Bone marrow (tissue), 2 donors: ENCODE measurements at regions not wholly inside any gene's neighbourhood (a gene's known extent, or its start where the extent isn't known, plus 50 kb on each side); places are given as distances from the start of the nearest gene placed in this dataset.

Experiments used
- DNase-seq, 2 donors: peaks; one replicate each; lab custom pipeline; 2025; lab: John Stamatoyannopoulos, UW

DNA sequence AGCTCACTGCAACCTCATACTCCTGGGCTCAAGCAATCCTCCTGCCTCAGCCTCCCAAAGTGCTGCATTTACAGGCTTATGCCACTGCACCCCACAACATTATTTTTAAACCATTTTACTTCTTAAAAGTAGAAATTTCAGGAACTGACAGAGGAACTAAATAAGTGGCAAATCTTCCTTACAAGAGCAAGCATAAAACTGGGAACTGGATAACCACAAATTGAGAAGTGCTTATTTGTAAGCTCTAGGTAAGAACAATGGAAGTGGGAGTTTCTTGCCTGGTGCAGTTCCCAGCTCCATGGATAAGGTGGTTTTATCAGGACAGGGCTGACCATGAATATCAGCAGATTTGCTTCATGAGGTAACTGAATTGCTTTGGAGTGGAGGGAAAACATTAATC is 655.2 kb downstream of the DIPK2A start:
- no peak for DNase-seq

DNA sequence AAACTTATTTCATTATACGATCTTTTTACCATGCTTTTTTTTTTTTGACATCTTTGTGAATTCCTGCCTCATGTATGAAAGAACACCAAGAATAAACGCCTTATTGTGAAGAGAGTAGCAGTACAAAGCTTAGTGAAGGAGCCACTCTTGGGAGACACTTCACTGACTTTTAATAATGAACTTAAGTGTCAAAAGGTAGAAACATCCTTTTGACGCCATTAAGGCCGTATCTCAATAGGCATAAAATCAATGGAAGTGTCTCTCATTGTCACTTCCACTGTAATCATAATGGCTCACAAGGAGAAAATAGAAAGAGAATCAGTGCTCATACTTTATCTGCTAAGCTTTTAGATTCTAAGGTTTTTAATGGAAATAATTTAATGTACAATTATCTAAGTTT is 657.8 kb downstream of the DIPK2A start:
- no peak for DNase-seq

DNA sequence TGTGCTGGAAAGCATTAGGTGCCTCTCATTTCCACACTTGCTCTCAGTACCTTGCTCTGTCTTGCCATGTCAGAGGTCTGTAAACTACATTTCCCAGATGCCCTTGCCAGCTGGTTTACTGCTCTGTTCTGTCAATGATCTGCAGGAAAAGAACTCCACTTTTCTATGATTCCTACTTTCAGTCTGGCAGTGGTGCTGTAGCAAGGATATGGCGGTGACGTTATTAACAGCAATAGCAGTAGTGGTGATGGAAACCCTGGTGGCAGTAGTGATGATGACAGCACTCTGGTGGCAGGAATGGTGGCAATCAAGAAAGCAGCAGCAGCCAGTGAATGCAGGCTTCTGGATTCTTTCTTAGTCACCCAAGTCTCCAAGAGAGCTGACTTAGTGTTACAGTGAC is 665.2 kb downstream of the DIPK2A start:
- DNase-seq = no peak

DNA sequence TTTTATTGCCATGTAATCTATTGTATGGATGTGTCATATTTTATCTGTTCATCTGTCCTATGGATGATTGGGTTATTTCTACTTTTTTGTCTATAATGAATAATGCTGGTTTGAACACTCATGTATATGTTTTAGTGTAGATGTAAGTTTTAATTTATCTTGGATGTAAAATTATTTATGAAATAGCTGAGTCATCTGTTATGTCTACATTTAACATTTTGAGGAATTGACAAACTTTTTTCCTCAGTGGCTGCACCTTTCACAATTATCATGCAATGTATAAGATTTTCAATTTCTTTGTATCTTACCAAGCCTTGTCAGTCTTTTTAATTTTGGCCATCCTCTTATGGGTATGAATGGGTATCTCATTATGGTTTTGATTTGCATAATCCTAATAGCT is 666.4 kb downstream of the DIPK2A start:
- no peak for DNase-seq

DNA sequence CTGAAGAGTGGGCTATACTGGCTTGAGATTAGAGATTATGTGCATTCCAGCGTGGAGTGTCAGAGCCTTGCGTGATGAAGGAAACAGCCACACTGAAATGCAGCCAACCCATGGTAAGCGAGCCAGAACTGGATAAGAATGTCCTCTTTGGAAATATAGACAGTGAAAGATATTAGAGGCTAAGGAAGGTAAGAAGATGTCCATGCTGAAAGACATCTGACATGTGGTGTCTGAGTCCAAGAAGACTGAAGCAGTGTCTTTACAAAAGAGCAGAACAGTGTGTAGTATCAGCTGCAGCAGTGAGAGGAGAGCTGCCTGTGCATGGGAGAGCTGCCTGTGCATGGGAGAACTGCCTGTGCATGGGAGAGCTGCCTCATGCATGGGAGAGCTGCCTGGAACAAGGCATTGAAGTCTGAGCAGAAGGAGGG is 672.2 kb downstream of the DIPK2A start:
- DNase-seq = no peak

DNA sequence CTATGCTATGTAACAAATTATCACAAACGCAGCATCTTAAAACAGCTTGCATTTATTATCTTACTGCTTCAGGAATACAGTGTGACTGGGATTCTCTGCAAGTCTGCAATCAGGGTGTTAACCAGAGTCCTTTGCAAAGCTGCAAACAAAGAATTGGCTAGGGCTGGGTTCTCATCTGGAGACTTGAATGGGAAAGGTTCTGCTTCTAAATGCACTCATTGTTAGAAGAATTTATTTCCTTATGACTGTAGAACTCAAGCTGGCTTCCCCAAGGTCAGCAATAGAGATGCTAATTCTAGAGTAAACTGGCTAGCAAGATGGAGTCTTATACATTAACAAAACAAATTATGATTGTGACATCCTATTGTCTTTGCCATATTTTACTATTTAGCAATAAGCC is 673.7 kb downstream of the DIPK2A start:
- DNase-seq = no peak

DNA sequence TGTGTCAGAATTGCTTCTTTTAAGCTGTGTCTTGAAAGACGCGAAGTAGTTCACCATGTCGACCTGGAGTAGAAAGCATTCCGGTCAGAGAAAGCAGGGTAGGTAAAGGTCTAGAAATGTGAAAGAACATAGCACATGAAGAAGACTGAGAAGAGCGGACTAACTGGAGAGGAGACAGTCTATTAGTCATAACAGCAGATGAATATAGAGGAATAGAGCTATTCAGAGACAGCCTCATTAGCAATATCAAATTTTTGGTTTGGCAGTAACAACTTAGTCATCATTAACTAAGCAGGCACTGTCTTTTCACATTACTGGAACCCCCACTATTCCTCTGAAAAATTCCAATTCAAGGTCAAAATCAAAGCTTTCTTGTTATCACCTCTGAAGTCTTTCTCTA is 678.8 kb downstream of the DIPK2A start:
- no peak for DNase-seq

DNA sequence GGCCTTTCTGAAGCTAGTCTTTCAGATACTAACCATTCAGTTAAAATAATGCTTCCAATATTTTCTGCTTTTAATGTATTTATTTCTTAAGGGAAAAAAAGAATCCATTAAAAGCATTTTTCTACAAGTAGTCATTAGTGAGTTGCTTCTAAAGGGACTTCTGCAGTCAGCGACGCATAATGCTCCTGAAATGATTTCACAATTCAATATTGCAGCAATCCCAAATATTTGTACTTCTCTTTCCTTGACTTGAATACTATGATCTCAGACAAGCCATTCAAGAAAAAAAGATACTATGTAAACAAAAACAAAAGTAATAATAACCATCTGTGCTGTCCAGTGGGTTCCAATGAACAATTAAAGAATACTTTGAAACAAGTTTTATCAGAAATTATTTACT is 681.0 kb downstream of the DIPK2A start:
- no peak for DNase-seq

DNA sequence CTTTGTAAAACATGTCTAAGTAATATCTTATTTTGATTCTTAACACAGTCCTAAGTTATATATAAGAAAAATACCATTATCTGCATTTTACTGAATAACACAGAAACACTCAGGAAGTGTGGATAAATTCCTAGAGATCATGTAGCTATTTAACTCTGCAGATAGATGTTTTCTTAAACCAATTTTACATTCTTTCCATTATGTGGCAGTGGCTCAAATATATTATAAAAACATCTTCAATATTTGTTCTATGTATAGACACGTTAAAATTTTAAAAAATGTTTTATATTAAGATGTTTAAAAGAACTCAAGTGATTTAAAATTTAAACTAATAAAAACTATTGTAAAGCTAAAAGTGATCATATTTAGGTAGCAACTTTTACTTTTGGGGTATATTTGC is 683.8 kb downstream of the DIPK2A start:
- DNase-seq = no peak

DNA sequence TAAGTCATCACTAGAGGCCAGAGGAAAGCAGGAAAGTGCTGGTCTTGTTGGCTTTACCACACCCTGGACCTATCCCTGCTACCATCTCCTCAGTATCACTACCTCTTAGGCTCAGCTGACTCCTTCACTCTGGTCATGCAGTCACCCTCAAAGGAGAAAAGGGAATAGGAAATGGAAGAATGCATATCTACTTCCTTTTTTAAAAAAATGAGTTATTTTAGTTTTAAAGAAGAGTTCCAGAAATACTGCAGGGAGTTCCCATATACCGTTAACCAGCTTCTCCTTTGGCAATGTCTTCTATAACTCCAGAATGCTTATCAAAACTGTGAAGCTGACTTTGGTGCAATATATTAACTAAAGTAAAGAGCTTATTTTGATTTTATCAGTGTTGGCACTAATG is 688.6 kb downstream of the DIPK2A start:
- no peak for DNase-seq

DNA sequence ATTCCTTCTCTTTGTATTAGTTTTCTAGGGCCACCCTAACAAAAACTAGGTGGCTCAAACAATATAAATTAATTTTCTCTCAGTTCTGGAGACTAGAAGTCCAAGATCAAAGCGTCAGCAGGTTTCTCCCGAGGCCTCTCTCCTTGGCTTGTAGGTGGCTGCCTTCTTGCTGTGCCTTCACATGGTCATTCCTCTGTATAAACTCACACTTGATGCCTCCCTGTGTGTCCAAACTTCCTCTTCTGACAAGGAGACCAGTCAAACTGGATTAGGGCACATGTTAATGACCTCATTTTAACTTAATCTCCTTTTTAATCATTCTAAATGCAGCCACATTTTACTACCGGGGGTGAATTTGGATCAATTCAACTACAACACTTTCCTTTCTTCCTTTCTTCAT is 691.1 kb downstream of the DIPK2A start:
- DNase-seq = no peak

DNA sequence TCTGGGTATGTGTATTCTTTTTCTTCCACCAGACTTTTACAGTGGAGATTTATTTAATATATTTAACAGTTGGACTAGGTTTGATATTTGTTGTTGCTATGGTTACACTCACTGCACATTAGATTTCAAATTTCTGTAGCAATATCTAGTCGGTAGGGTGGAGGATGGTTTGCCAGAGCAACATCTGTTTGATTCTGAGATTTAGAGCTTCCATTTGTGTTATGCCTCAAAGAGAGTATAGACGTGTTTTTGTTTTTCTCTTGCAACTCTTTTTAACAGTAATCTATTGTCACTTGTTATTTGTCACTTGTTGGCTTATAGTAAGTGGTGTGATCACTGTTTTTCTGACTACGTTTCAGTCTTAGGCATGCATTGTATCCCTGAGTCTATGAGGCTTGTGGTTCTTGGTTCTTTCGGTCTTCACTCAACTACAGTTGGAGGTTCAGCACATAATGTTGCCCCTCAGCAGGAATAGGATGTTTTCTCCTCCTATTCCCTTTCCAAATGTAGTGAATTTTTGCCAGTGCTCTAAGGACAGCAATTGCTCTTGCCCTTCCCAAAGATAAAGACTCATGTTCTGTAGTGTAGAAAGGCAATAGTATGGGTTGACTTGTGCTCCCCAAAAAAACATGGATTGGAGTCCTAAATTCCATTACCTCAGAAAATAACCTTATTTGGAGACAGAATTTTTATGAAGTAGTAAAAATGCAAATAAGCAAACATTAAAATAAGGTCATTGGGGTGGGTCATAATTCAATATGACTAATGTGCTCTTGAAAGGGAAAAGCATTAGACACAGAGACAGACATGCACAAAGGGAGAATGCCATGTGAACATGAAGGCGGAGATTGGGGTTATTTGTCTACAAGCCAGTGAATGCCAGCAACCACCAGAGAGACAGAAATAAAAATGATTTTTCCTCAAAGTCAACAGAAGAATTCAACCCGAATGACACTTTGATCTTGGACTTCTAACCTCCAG is 692.1 kb downstream of the DIPK2A start:
- DNase-seq = no peak

DNA sequence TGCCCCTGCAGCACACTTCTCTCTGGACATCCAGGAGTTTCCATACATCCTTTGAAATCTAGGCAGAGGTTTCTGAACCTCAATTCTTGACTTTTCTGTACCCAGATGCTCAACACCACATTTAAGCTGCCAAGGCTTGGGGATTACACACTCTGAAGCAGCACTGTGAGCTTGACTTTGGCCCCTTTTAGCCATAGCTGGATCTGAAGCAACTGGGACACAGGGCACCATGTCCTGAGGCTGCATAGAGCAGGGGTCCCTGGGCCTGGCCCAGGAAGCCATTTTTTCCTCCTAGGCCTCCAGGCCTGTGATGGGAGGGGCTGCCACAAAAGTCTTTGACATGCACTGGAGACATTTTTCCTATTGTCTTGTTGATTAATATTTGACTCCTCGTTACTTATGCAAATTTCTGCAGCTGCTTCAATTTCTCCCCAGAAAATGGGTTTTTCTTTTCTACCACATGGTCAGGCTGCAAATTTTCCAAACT is 694.0 kb downstream of the DIPK2A start:
- DNase-seq = no peak

DNA sequence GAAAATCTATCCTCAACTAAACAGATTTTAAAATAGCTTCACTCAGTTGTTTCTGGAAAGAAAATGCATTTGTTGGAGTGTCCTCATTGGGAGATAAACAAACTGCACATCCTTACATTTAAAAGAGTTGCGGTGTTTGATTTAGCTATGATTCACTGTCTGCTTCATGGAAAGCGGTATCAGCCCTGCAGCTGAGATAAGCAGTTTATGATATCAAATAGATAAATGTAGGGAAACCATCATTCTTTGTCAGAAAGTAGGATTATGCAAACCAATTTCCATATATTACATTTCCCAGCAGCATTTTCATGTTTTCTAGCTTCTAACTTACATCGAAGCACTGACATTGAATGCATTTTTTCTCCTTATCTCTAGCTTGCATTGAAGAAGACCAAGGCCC is 698.9 kb downstream of the DIPK2A start:
- no peak for DNase-seq

DNA sequence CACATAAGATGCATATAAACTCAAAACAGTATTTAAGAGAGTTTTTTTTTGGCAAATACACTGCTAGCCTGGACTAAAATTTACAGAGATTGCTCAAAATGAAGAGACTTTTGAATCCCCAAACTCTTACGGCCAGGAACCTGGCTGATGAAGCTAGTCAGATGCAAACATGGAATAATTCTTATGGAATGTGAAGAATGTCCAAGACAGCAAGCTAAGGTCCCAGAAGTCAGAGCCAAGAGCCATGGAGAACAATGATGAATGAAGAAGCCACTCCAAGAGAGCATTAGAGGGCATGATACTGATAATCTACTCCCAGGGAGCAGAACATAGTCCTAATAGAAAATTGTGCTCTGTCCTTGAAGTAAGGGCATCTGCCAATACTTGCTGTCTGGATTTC is 705.5 kb downstream of the DIPK2A start:
- no peak for DNase-seq

DNA sequence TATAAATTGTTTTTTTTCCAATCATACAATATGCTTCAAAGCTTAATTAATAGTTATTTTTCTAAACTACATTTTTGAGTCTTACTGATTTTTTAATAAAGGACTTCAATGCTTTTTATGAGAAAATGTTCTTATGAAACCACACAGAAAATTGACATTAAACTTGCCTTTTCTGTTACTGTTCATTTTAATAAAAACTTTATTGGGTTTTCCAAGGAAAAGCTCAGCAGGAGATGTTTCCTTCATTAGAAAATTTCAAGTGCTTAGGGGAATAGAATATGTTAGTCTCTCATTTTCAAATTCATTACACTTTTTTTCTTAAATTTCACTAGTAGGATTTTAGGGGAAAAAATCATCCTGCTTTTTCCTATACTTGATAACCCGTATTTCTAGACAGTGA is 711.4 kb downstream of the DIPK2A start:
- DNase-seq = no peak

DNA sequence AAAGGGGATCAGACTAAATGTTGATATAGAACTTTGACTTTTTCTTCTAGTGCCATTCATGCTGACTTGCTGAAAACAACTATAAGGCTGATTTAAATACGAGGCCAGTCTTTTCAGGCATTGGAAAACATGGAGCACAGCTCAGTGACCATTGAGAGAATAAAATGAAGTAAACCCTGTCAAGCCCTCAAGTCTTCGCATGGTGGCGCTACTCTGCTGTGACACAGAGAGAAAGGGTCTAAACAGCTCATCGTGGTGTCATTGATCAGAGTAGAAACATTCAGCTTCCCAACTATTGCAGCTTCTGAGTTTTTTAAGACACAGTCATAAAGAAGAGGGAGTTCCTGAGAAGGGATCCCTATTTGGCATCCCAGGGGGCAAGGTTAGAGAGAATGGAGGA is 716.2 kb downstream of the DIPK2A start:
- no peak for DNase-seq

DNA sequence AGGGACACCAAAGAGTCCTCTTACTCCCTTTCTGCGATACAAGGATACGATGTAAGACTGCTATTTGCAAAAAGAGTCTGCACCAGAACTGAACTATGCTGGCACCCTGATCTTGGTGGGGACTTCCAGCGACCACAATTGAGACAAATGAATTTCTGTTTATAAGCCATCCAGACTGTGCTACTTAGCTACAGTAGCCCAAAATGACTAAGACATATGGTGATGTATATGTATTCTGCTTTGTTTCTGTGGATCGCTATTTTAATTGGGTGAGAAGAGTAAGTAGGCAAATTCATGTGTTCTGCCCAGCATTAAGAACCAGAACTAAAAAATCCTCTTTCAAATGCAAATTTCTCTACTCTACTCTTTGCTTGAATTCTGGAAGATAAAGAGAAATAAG is 720.9 kb downstream of the DIPK2A start:
- DNase-seq = no peak

DNA sequence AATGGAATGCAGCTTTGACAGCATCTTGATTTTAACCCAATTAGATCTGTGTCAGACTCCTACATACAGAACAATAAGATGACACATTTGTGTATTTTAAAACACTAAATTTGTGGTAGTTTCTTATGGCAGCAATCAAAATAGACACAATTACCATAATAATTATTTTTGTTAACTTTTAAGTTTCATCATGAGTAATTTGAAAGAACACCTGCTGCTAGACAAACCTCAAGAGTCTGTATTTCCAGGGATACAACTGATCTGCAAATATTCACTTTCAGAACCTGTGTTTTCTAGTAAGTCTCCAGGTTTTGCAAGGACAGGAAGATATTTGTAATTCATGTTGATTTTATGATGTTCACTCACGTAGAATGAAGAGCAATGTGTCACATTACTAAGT is 736.8 kb downstream of the DIPK2A start:
- DNase-seq = no peak

DNA sequence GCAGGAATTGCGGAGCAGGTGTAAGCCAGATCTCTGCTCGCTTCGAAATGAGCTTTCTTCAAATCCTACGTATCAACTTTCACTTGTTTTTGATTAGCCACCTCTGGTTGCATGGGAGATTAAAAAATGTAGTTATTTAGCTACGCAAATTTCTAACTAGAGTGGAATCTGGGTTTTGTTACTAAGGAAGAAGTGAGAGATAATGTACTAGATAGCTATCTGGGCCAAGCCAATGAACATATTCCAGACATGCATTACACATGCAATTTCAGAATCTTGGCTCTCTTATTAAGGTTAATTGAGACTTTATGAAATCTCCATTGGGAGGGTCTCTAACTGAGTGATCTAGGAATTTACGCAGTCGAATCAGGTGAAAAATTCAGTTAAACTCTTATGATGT is 765.7 kb downstream of the DIPK2A start:
- DNase-seq = no peak

DNA sequence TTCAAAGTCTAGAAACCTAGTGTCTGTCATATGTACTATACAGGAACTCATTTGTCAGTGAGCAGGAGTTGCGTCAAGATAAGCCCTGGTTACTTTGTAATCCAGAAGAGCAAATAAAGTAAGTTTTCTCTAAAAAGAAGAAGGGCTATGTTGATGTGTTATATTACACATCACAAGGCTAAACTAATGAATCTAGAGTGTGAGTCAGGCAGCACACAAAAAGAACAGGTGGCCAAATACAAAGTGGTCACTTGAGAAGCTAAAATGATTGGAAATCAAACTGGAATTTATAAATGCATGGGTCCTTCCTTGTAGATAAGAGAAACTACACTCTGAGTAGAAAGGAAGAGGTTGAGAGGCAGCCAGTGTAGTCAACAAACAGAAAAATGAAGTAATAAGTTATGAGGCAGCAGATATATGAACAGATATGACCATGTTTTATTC is 771.6 kb downstream of the DIPK2A start:
- DNase-seq = no peak

DNA sequence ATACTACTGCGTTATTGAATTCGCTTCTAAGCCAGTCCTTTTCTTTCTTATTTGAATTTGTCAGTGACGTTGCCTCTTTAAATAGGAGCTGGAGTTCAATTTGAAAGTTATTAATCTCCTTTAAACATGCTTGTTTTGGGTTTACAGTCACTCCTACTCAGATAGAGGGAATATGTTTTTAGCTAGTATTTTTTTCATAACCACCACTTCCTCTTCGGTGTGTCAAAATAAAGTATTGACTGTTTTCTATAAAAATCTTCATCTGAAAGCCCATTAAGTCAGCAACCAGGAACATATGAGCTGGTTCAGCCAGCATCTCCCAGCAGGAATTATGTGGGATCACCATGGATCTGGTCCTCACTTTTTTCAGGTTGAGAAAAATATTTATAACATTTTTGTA is 772.9 kb downstream of the DIPK2A start:
- no peak for DNase-seq

DNA sequence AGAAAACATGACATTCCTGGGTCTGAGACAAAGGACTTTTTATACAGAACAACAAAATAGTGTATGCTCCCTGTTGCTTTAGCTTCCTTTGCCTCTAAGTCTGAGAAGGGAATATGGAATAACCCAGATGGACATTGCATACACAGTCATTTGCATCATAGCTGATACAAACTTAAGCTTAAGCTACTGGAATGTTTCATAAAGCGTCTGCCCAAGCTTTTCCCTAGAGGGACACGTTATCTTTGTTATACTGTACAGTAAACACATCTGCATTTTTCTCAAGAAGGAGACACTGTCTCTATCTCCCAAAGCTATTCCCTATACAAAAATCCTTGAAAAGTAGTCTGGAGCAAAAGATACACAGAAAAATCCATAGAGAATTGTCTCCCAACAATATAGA is 775.0 kb downstream of the DIPK2A start:
- DNase-seq = no peak
